ENCODE measurements at regions not wholly inside any gene's neighbourhood (a gene's known extent, or its start where the extent isn't known, plus 50 kb on each side); places are given as distances from the start of the nearest gene placed in this dataset.

- TF ChIP-seq CTCF (IDR thresholded peaks at IDR 0.05; ENCODE audit: low read depth, low read length, missing input control) = no peak
- no peak for TF ChIP-seq HNF4G (IDR thresholded peaks at IDR 0.05)
- no peak for TF ChIP-seq YY1 (IDR thresholded peaks at IDR 0.05)
- no peak for TF ChIP-seq EGR1 (IDR thresholded peaks at IDR 0.05; ENCODE audit: low read depth in 2 of 2)
- TF ChIP-seq MAX (IDR thresholded peaks at IDR 0.05) = no peak
Measured at GRCh38 chr2:176876493-176877103, 336.0 kb upstream of the HNRNPA3 start.
